H9 (cell line): ENCODE measurements at regions not wholly inside any gene's neighbourhood (a gene's known extent, or its start where the extent isn't known, plus 50 kb on each side); places are given as distances from the start of the nearest gene placed in this dataset.

ENCODE experiments used
- DNase-seq: peaks from one replicate; pipeline ENCODE4 v3.0.0-alpha.2; 2017
- H2AFZ ChIP-seq: one replicate; pipeline ENCODE4 v1.6.1; 2013; ENCODE audit warnings: mild to moderate bottlenecking, low read length, control low read depth, moderate library complexity
- H2AK5ac ChIP-seq: 2 replicates; pipeline ENCODE4 v1.6.1; 2013; ENCODE audit warnings: low read length, control low read depth, mixed read lengths; ENCODE audit not compliant: insufficient read length
- H2BK120ac ChIP-seq: one replicate; pipeline ENCODE4 v1.6.1; 2013; ENCODE audit warnings: low read depth, mild to moderate bottlenecking, low read length, control low read depth, inconsistent platforms; ENCODE audit not compliant: poor library complexity, severe bottlenecking
- H2BK12ac ChIP-seq: 2 replicates; pipeline ENCODE4 v1.6.1; 2013; ENCODE audit warnings: low read length, control low read depth, mixed read lengths, low read depth; ENCODE audit not compliant: insufficient read length
- H2BK15ac ChIP-seq: 2 replicates; pipeline ENCODE4 v1.6.1; 2013; ENCODE audit warnings: low read depth, low read length, control low read depth
- H2BK20ac ChIP-seq: one replicate; pipeline ENCODE4 v1.6.1; 2013; ENCODE audit warnings: low read depth, mild to moderate bottlenecking, low read length, control low read depth, inconsistent platforms; ENCODE audit not compliant: poor library complexity, severe bottlenecking
- H2BK5ac ChIP-seq: 2 replicates; pipeline ENCODE4 v1.6.1; 2013; ENCODE audit warnings: low read length, control low read depth, mixed read lengths; ENCODE audit not compliant: insufficient read length
- H3K14ac ChIP-seq: 2 replicates; pipeline ENCODE4 v1.6.1; 2013; ENCODE audit warnings: low read length, control low read depth; ENCODE audit not compliant: insufficient read depth
- H3K18ac ChIP-seq: 2 replicates; pipeline ENCODE4 v1.6.1; 2013; ENCODE audit warnings: low read depth, mild to moderate bottlenecking, mixed read lengths, low read length, control low read depth; ENCODE audit not compliant: insufficient read length
- H3K23ac ChIP-seq: 2 replicates; pipeline ENCODE4 v1.6.1; 2013; ENCODE audit warnings: low read length, control low read depth, mixed read lengths, low read depth; ENCODE audit not compliant: insufficient read length
- H3K23me2 ChIP-seq: 2 replicates; pipeline ENCODE4 v1.6.1; 2013; ENCODE audit warnings: low read depth, mild to moderate bottlenecking, mixed read lengths, low read length, control low read depth; ENCODE audit not compliant: insufficient read length, poor library complexity, severe bottlenecking
- H3K27ac ChIP-seq: 2 replicates; pipeline ENCODE4 v1.5.1; 2013; ENCODE audit warnings: low read length, control low read depth, mixed read lengths, low read depth; ENCODE audit not compliant: insufficient read length
- H3K27me3 ChIP-seq: 2 replicates; pipeline ENCODE4 v1.6.1; 2013; ENCODE audit warnings: low read length, control low read depth, inconsistent platforms; ENCODE audit not compliant: insufficient read depth
- H3K4ac ChIP-seq: 2 replicates; pipeline ENCODE4 v1.6.1; 2013; ENCODE audit warnings: low read depth, mild to moderate bottlenecking, control low read depth, inconsistent platforms, low read length, moderate library complexity
- H3K4me1 ChIP-seq: 2 replicates; pipeline ENCODE4 v1.6.1; 2013; ENCODE audit warnings: low read length, control low read depth, inconsistent platforms; ENCODE audit not compliant: insufficient read depth
- H3K4me2 ChIP-seq: 2 replicates; pipeline ENCODE4 v1.6.1; 2013; ENCODE audit warnings: low read length, control low read depth, mixed read lengths; ENCODE audit not compliant: insufficient read length, insufficient read depth
- H3K56ac ChIP-seq: 2 replicates; pipeline ENCODE4 v1.6.1; 2013; ENCODE audit warnings: low read depth, mild to moderate bottlenecking, mixed read lengths, low read length, control low read depth; ENCODE audit not compliant: insufficient read length
- H3K79me1 ChIP-seq: 2 replicates; pipeline ENCODE4 v1.6.1; 2013; ENCODE audit warnings: low read depth, mild to moderate bottlenecking, moderate library complexity, low read length, control low read depth, inconsistent platforms; ENCODE audit not compliant: insufficient read depth, poor library complexity, severe bottlenecking
- H3K79me2 ChIP-seq: 2 replicates; pipeline ENCODE4 v1.6.1; 2013; ENCODE audit warnings: low read length, control low read depth, inconsistent platforms; ENCODE audit not compliant: insufficient read depth
- H3K9ac ChIP-seq: 2 replicates; pipeline ENCODE4 v1.6.1; 2013; ENCODE audit warnings: low read length, control low read depth, mixed read lengths; ENCODE audit not compliant: insufficient read length; ENCODE audit errors: extremely low read depth
- H3K9me3 ChIP-seq: one replicate; pipeline ENCODE4 v1.6.1; 2013; ENCODE audit warnings: low read depth, low read length, inconsistent platforms; ENCODE audit not compliant: control insufficient read depth
- H3T11ph ChIP-seq: one replicate; pipeline ENCODE4 v1.6.1; 2013; ENCODE audit warnings: mild to moderate bottlenecking, low read length, control low read depth, inconsistent platforms
- H4K20me1 ChIP-seq: one replicate; pipeline ENCODE4 v1.6.1; 2013; ENCODE audit not compliant: control insufficient read depth, insufficient read length, insufficient read depth
- H4K5ac ChIP-seq: 2 replicates; pipeline ENCODE4 v1.6.1; 2013; ENCODE audit warnings: low read depth, mild to moderate bottlenecking, mixed read lengths, low read length, control low read depth; ENCODE audit not compliant: insufficient read length
- H4K8ac ChIP-seq: replicated peaks from 2 replicates; pipeline ENCODE4 v1.6.1; 2013; ENCODE audit warnings: low read length, control low read depth, mixed read lengths, low read depth; ENCODE audit not compliant: insufficient read length
- H4K91ac ChIP-seq: 2 replicates; pipeline ENCODE4 v1.6.1; 2013; ENCODE audit warnings: low read depth, mild to moderate bottlenecking, moderate library complexity, mixed read lengths, low read length, control low read depth; ENCODE audit not compliant: insufficient read length
- H3K27ac Mint-ChIP-seq, 3 experiments: 2 replicates in 2 of 3; 3 replicates in 1 of 3; pipeline ENCODE4 v1.8.0; 2020 to 2021; ENCODE audit warnings: mixed read lengths in 3 of 3, mild to moderate bottlenecking in 1 of 3, moderate library complexity in 1 of 3
- H3K27me3 Mint-ChIP-seq: 2 replicates; pipeline ENCODE4 v1.8.0; 2021; ENCODE audit warnings: low read depth, mild to moderate bottlenecking, moderate library complexity, mixed read lengths
- H3K36me3 Mint-ChIP-seq, 3 experiments: 2 replicates in 2 of 3; 3 replicates in 1 of 3; pipeline ENCODE4 v1.8.0; 2020 to 2021; ENCODE audit warnings: low read depth in 3 of 3, mixed read lengths in 3 of 3; ENCODE audit not compliant: insufficient read depth in 1 of 3
- H3K4me1 Mint-ChIP-seq, 2 experiments: 2 replicates each; pipeline ENCODE4 v1.8.0; 2020; ENCODE audit warnings: mixed read lengths in 2 of 2
- H3K4me3 Mint-ChIP-seq, 2 experiments: 2 replicates in 1 of 2; 3 replicates in 1 of 2; pipeline ENCODE4 v1.8.0; 2020 to 2021; ENCODE audit warnings: mild to moderate bottlenecking in 2 of 2, mixed read lengths in 2 of 2, moderate library complexity in 1 of 2
- H3K9me3 Mint-ChIP-seq, 2 experiments: 2 replicates in 1 of 2; 3 replicates in 1 of 2; pipeline ENCODE4 v1.8.0; 2020; ENCODE audit warnings: mild to moderate bottlenecking in 2 of 2, mixed read lengths in 2 of 2, moderate library complexity in 1 of 2
- CTCF ChIP-seq: fragments of 200-600 bp; sonication (generic); conservative IDR thresholded peaks from 3 replicates; pipeline ENCODE4 v1.8.0; 2021; ENCODE audit warnings: antibody characterized with exemption, mild to moderate bottlenecking
- WGBS: extraction: QIAGEN DNeasy Blood & Tissue Kit; methylation state at CpG from one replicate; pipeline ENCODE4 v1.1.7; 2013; ENCODE audit warnings: missing lambda C conversion rate, low lambda C conversion rate, mixed read lengths; ENCODE audit not compliant: insufficient read length; ENCODE audit errors: extremely low coverage; 5-methylcytosine and 5-hydroxymethylcytosine counted together

GRCh38 chr1:29963946-29964345, 727.6 kb downstream of the PTPRU start:
- peak overlapping the region in 1 of 3 experiments; percentile 77; a peak in 3 of 7 replicates for H3K27ac Mint-ChIP-seq
- H3K56ac ChIP-seq, result no peak overlapping the region

More at GRCh38 chr1:29963946-29964345, 727.6 kb downstream of the PTPRU start:
- peaks cover 2% of the 10 kb centered on the region; the same call in 1 of the 2 replicates for H3K27me3 ChIP-seq
- peak; percentile 17 for DNase-seq
- H3T11ph ChIP-seq, result no peak overlapping the region
- no peaks in the 10 kb centered on the region for H3K79me2 ChIP-seq
- H3K36me3 Mint-ChIP-seq, result peaks cover 0 to 2% (median 0%) of the 10 kb centered on the region in 3 experiments; a peak in 1 of 7 replicates
- no peak overlapping the region for H2BK12ac ChIP-seq
- H3K23me2 ChIP-seq, result no peaks in the 10 kb centered on the region
- H3K9me3 ChIP-seq, result no peaks in the 10 kb centered on the region
- no peak overlapping the region for H3K9ac ChIP-seq
- no peak overlapping the region for H3K27ac ChIP-seq
- no peaks in the 10 kb centered on the region for H3K4me1 ChIP-seq
- H3K9me3 Mint-ChIP-seq, result no peaks in the 10 kb centered on the region; a peak in 1 of 5 replicates
- H3K23ac ChIP-seq, result no peak overlapping the region
- no peak overlapping the region for H2BK5ac ChIP-seq
- peaks cover 22 to 23% of the 10 kb centered on the region in 2 experiments for H3K4me1 Mint-ChIP-seq
- H4K91ac ChIP-seq, result no peak overlapping the region
- H2AK5ac ChIP-seq, result no peak overlapping the region
- no peak overlapping the region for H3K18ac ChIP-seq
- H4K8ac ChIP-seq, result no peak overlapping the region
- no peaks in the 10 kb centered on the region for H3K79me1 ChIP-seq
- TF ChIP-seq CTCF, result no peak
- H3K4me3 Mint-ChIP-seq, result no peak overlapping the region
- H3K4me2 ChIP-seq, result no peak overlapping the region
- no peak overlapping the region; the same call in 1 of the 2 replicates for H3K14ac ChIP-seq
- H4K5ac ChIP-seq, result no peak overlapping the region
- H2BK15ac ChIP-seq, result no peak overlapping the region
- no peaks in the 10 kb centered on the region for H4K20me1 ChIP-seq
- no peak overlapping the region for H3K4ac ChIP-seq
- peaks cover 12% of the 10 kb centered on the region for H3K27me3 Mint-ChIP-seq
- no peak overlapping the region for H2BK20ac ChIP-seq
- no peak overlapping the region for H2BK120ac ChIP-seq
- H2AFZ ChIP-seq, result no peak overlapping the region
- no CpG with 5 or more reads among the region's 7 CpGs for WGBS
